ENCODE measurements at regions not wholly inside any gene's neighbourhood (a gene's known extent, or its start where the extent isn't known, plus 50 kb on each side); places are given as distances from the start of the nearest gene placed in this dataset.

DNA sequence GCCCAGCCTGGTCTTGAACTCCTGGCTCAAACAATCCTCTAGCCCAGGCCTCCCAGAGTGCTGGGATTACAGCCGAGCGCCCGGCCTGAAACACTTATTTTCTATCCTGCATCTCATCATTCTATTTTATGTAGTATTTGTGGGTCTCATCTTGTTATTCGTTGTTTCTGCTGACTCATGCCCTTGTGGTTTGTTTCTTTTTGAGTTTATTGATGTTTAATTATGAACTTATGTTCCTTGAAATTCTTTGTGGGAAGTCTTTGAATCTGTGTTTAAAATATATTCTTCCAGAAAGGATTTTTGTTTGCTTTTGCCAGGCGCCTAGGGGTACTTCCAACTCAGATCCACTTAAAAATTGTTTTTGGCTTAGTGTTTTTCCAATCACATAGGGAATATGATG is 78.3 kb upstream of the C15orf39 start:
- TF ChIP-seq, protein P1, sequence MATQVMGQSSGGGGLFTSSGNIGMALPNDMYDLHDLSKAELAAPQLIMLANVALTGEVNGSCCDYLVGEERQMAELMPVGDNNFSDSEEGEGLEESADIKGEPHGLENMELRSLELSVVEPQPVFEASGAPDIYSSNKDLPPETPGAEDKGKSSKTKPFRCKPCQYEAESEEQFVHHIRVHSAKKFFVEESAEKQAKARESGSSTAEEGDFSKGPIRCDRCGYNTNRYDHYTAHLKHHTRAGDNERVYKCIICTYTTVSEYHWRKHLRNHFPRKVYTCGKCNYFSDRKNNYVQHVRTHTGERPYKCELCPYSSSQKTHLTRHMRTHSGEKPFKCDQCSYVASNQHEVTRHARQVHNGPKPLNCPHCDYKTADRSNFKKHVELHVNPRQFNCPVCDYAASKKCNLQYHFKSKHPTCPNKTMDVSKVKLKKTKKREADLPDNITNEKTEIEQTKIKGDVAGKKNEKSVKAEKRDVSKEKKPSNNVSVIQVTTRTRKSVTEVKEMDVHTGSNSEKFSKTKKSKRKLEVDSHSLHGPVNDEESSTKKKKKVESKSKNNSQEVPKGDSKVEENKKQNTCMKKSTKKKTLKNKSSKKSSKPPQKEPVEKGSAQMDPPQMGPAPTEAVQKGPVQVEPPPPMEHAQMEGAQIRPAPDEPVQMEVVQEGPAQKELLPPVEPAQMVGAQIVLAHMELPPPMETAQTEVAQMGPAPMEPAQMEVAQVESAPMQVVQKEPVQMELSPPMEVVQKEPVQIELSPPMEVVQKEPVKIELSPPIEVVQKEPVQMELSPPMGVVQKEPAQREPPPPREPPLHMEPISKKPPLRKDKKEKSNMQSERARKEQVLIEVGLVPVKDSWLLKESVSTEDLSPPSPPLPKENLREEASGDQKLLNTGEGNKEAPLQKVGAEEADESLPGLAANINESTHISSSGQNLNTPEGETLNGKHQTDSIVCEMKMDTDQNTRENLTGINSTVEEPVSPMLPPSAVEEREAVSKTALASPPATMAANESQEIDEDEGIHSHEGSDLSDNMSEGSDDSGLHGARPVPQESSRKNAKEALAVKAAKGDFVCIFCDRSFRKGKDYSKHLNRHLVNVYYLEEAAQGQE (IDR thresholded peaks at IDR 0.05; ENCODE audit: low read depth), result no peak
- TF ChIP-seq EP300 (IDR thresholded peaks at IDR 0.05; ENCODE audit: borderline replicate concordance) (no peak), RAD21 (IDR thresholded peaks at IDR 0.05; ENCODE audit: low read depth) (no peak), NFIC (IDR thresholded peaks at IDR 0.05) (no peak), CREB1 (IDR thresholded peaks at IDR 0.05; ENCODE audit: low read depth) (no peak), CEBPB (IDR thresholded peaks at IDR 0.05) (no peak), YY1 (IDR thresholded peaks at IDR 0.05; ENCODE audit: low read depth) (no peak), FOXM1 (IDR thresholded peaks at IDR 0.05; ENCODE audit: borderline replicate concordance, low read depth) (no peak), TAF1 (IDR thresholded peaks at IDR 0.05; ENCODE audit: low read depth) (no peak), EGR1 (IDR thresholded peaks at IDR 0.05) (no peak)
- TF ChIP-seq, protein P2, sequence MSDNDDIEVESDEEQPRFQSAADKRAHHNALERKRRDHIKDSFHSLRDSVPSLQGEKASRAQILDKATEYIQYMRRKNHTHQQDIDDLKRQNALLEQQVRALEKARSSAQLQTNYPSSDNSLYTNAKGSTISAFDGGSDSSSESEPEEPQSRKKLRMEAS (IDR thresholded peaks at IDR 0.05), result no peak
- TF ChIP-seq, protein P3, sequence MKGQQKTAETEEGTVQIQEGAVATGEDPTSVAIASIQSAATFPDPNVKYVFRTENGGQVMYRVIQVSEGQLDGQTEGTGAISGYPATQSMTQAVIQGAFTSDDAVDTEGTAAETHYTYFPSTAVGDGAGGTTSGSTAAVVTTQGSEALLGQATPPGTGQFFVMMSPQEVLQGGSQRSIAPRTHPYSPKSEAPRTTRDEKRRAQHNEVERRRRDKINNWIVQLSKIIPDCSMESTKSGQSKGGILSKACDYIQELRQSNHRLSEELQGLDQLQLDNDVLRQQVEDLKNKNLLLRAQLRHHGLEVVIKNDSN (IDR thresholded peaks at IDR 0.05), result no peak
